ENCODE measurements at regions not wholly inside any gene's neighbourhood (a gene's known extent, or its start where the extent isn't known, plus 50 kb on each side); places are given as distances from the start of the nearest gene placed in this dataset.

GRCh38 chr13:85527316-85527715, 271.9 kb downstream of the SLITRK6 start:
- DNase-seq, result no peak
- 59 to 67% (median 62%) methylated on average over 4 of the region's 4 CpGs for WGBS, 3 donors
- Histone ChIP-seq H3K4me3 (no peak overlapping the region), H3K27me3 (ENCODE audit: insufficient read depth in 3 of 3, low read length in 2 of 3) (no peaks in the 10 kb centered on the region), H3K27ac (no peak overlapping the region), H3K4me1 (no peaks in the 10 kb centered on the region), H3K36me3 (ENCODE audit: insufficient read depth in 1 of 2, low read depth in 1 of 2) (no peaks in the 10 kb centered on the region), H3K9me3 (no peaks in the 10 kb centered on the region)
- TF ChIP-seq, protein P1, sequence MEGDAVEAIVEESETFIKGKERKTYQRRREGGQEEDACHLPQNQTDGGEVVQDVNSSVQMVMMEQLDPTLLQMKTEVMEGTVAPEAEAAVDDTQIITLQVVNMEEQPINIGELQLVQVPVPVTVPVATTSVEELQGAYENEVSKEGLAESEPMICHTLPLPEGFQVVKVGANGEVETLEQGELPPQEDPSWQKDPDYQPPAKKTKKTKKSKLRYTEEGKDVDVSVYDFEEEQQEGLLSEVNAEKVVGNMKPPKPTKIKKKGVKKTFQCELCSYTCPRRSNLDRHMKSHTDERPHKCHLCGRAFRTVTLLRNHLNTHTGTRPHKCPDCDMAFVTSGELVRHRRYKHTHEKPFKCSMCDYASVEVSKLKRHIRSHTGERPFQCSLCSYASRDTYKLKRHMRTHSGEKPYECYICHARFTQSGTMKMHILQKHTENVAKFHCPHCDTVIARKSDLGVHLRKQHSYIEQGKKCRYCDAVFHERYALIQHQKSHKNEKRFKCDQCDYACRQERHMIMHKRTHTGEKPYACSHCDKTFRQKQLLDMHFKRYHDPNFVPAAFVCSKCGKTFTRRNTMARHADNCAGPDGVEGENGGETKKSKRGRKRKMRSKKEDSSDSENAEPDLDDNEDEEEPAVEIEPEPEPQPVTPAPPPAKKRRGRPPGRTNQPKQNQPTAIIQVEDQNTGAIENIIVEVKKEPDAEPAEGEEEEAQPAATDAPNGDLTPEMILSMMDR (IDR thresholded peaks at IDR 0.05), result no peak
- ATAC-seq, result no peak
- intact Hi-C loops (cut with DNase I), result no loop called here

GRCh38 chr13:85525411-85525810, 273.8 kb downstream of the SLITRK6 start:
- intact Hi-C loops (cut with DNase I), result no loop called here

GRCh38 chr13:85521657-85522056, 277.6 kb downstream of the SLITRK6 start:
- H3K4me3 ChIP-seq, result no peak overlapping the region
- no peak overlapping the region for H3K27ac ChIP-seq
- no peaks in the 10 kb centered on the region for H3K4me1 ChIP-seq
- TF ChIP-seq, protein P1 (IDR thresholded peaks at IDR 0.05), result no peak
- DNase-seq, result no peak
- 31 to 35% (median 32%) methylated on average over 2 of the region's 2 CpGs for WGBS, 3 donors
- H3K9me3 ChIP-seq, result no peaks in the 10 kb centered on the region
- H3K27me3 ChIP-seq (ENCODE audit: insufficient read depth in 3 of 3, low read length in 2 of 3), result no peaks in the 10 kb centered on the region
- ATAC-seq, result no peak
- intact Hi-C loops (cut with DNase I), result no loop called here
- no peaks in the 10 kb centered on the region for H3K36me3 ChIP-seq (ENCODE audit: insufficient read depth in 1 of 2, low read depth in 1 of 2)

More at GRCh38 chr13:85525411-85525810, 273.8 kb downstream of the SLITRK6 start:
- Histone ChIP-seq H3K27me3 (ENCODE audit: insufficient read depth in 3 of 3, low read length in 2 of 3) (no peaks in the 10 kb centered on the region), H3K36me3 (ENCODE audit: insufficient read depth in 1 of 2, low read depth in 1 of 2) (no peaks in the 10 kb centered on the region), H3K27ac (no peak overlapping the region), H3K4me1 (no peaks in the 10 kb centered on the region), H3K4me3 (no peak overlapping the region), H3K9me3 (no peaks in the 10 kb centered on the region)
- ATAC-seq (no peak), DNase-seq (no peak)
- 20 to 38% (median 22%) methylated on average over 2 of the region's 2 CpGs for WGBS, 3 donors
- TF ChIP-seq, protein P1 (IDR thresholded peaks at IDR 0.05), result no peak

DNA sequence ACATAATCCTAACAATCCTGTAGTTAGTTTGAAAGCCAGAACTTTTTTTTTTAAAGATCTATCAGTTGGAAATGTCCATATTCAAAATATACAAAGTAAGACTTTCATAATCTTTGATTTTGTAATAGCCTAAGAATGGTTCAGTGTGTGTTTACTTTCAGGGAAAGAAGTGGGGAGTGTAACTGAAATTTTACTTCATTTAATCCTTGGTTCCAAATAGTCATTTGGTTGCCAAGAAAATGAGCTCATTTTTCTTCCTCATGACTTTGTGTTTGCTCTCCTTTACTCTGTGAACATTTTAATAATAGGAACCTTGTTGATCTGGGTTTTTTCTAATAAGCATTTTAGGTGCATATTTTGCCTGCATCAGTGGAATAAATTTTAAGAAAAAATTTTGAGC, 278.8 kb downstream of the SLITRK6 start:
- H3K27ac ChIP-seq, result no peak overlapping the region
- no peaks in the 10 kb centered on the region for H3K9me3 ChIP-seq
- no peak overlapping the region for H3K4me3 ChIP-seq
- H3K4me1 ChIP-seq, result no peaks in the 10 kb centered on the region
- H3K36me3 ChIP-seq (ENCODE audit: insufficient read depth in 1 of 2, low read depth in 1 of 2), result no peaks in the 10 kb centered on the region
- ATAC-seq, result no peak
- H3K27me3 ChIP-seq (ENCODE audit: insufficient read depth in 3 of 3, low read length in 2 of 3), result no peaks in the 10 kb centered on the region
- intact Hi-C loops (cut with DNase I), result no loop called here
- DNase-seq, result no peak
- TF ChIP-seq, protein P1 (IDR thresholded peaks at IDR 0.05), result no peak

GRCh38 chr13:85519363-85519762, 279.9 kb downstream of the SLITRK6 start:
- Histone ChIP-seq H3K36me3 (ENCODE audit: insufficient read depth in 1 of 2, low read depth in 1 of 2) (no peaks in the 10 kb centered on the region), H3K27me3 (ENCODE audit: insufficient read depth in 3 of 3, low read length in 2 of 3) (no peaks in the 10 kb centered on the region), H3K4me1 (no peaks in the 10 kb centered on the region), H3K9me3 (no peaks in the 10 kb centered on the region), H3K4me3 (no peak overlapping the region), H3K27ac (no peak overlapping the region)
- no peak for DNase-seq
- no peak for ATAC-seq
- intact Hi-C loops (cut with DNase I), result no loop called here
- WGBS, 3 donors, result 39 to 96% (median 41%) methylated on average over 1 of the region's 1 CpG
- TF ChIP-seq, protein P1 (IDR thresholded peaks at IDR 0.05), result no peak
